HG02884 (cell line): ENCODE measurements at regions not wholly inside any gene's neighbourhood (a gene's known extent, or its start where the extent isn't known, plus 50 kb on each side); places are given as distances from the start of the nearest gene placed in this dataset.

Experiments
- ATAC-seq: cut with Tn5 transposase; IDR thresholded peaks from one replicate; pipeline ENCODE4 v1.9.1; 2021; ENCODE audit warnings: mild to moderate bottlenecking, moderate library complexity; ENCODE audit not compliant: unreplicated experiment

GRCh38 chr21:35940074-35940927 is 120.0 kb downstream of the SETD4 start:
- ATAC-seq: no peak

GRCh38 chr21:35938446-35938845 is 121.9 kb downstream of the SETD4 start:
- no peak for ATAC-seq

GRCh38 chr21:35933466-35933865 is 126.9 kb downstream of the SETD4 start:
- no peak for ATAC-seq

GRCh38 chr21:35932232-35932911 is 128.0 kb downstream of the SETD4 start:
- ATAC-seq: peak; percentile 93

GRCh38 chr21:35929901-35930300 is 130.4 kb downstream of the SETD4 start:
- no peak for ATAC-seq

- no peak for ATAC-seq
Observed at GRCh38 chr21:35927262-35927661, 133.1 kb downstream of the SETD4 start.

- ATAC-seq: no peak
Observed at GRCh38 chr21:35926003-35926740, 134.2 kb downstream of the SETD4 start.

GRCh38 chr21:35925497-35925896 is 134.8 kb downstream of the SETD4 start:
- ATAC-seq: no peak

- ATAC-seq: no peak
Observed at GRCh38 chr21:35924714-35925301, 135.5 kb downstream of the SETD4 start.

- no peak for ATAC-seq
Observed at GRCh38 chr21:35923971-35924370, 136.4 kb downstream of the SETD4 start.

GRCh38 chr21:35922618-35923017 is 137.7 kb downstream of the SETD4 start:
- no peak for ATAC-seq

- ATAC-seq: no peak
Observed at GRCh38 chr21:35921471-35921870, 138.9 kb downstream of the SETD4 start.

GRCh38 chr21:35920436-35920835 is 139.9 kb downstream of the SETD4 start:
- no peak for ATAC-seq

GRCh38 chr21:35915030-35915429 is 145.3 kb downstream of the SETD4 start:
- ATAC-seq: no peak

GRCh38 chr21:35911412-35912191 is 148.7 kb downstream of the SETD4 start:
- no peak for ATAC-seq

GRCh38 chr21:35909456-35910223 is 150.7 kb downstream of the SETD4 start:
- no peak for ATAC-seq

- ATAC-seq: no peak
Observed at GRCh38 chr21:35908311-35909078, 151.8 kb downstream of the SETD4 start.

- no peak for ATAC-seq
Observed at GRCh38 chr21:35906586-35906985, 153.7 kb downstream of the SETD4 start.

- no peak for ATAC-seq
Observed at GRCh38 chr21:35905963-35906345, 154.4 kb downstream of the SETD4 start.
